Panc1 (cell line): ENCODE measurements at regions not wholly inside any gene's neighbourhood (a gene's known extent, or its start where the extent isn't known, plus 50 kb on each side); places are given as distances from the start of the nearest gene placed in this dataset.
"Not testable (repeated sequence)": the region's sequence is repeated elsewhere in the genome, so short reads cannot be mapped to it uniquely, and the experiment has no call there.

Experiments
- ATAC-seq: fragments of 200-7000 bp; cut with Tn5 transposase; 2 replicates; pipeline ENCODE4 v1.9.1; 2020; ENCODE audit warnings: mild to moderate bottlenecking, moderate library complexity
- BruUV-seq: library from RNA; stranded (reverse); fragments of 400-500 nt; replicated peaks from 2 replicates; lab custom pipeline; 2021; lab: Mats Ljungman, UMichigan
- CTCF ChIA-PET: fragments of 300-600 bp; sonication (Branson Sonifier 250); formaldehyde crosslinking; loops from one replicate; lab custom pipeline; 2022; ENCODE audit warnings: antibody characterized with exemption; lab: Charles Lee
- POLR2A ChIA-PET: fragments of 300-600 bp; sonication (Branson Sonifier 250); formaldehyde crosslinking; loops from one replicate; lab custom pipeline; 2022; ENCODE audit warnings: antibody characterized with exemption; lab: Charles Lee
- DNase-seq: peaks from one replicate; pipeline ENCODE4 v3.0.0-alpha.2; 2010; ENCODE audit warnings: low read depth, low spot score
- H3K27ac ChIP-seq: 2 replicates; pipeline ENCODE4 v1.5.1; 2011; ENCODE audit warnings: mild to moderate bottlenecking, low read length, inconsistent platforms
- H3K27me3 ChIP-seq: fragments of 200-500 bp; sonication (Bioruptor generic); 2 replicates; pipeline ENCODE4 v1.6.0; 2014; ENCODE audit warnings: low read length, inconsistent platforms; ENCODE audit not compliant: control insufficient read depth, insufficient read depth
- H3K36me3 ChIP-seq: fragments of 200-500 bp; sonication (Bioruptor generic); 2 replicates; pipeline ENCODE4 v1.5.1; 2014; ENCODE audit warnings: inconsistent platforms, mild to moderate bottlenecking, low read length, moderate library complexity; ENCODE audit not compliant: control insufficient read depth, insufficient read depth
- H3K4me1 ChIP-seq: 2 replicates; pipeline ENCODE4 v1.5.1; 2011; ENCODE audit warnings: inconsistent platforms, mild to moderate bottlenecking, low read length, moderate library complexity; ENCODE audit not compliant: control insufficient read depth, insufficient read depth
- H3K4me3 ChIP-seq, 2 experiments: 2 replicates each; pipeline ENCODE4 v1.5.1; 2011 to 2012; ENCODE audit warnings: low read depth in 2 of 2, low read length in 2 of 2, mild to moderate bottlenecking in 2 of 2, inconsistent platforms in 1 of 2, moderate library complexity in 1 of 2
- H3K9me3 ChIP-seq: fragments of 200-500 bp; sonication (Bioruptor generic); 2 replicates; pipeline ENCODE4 v1.5.1; 2014; ENCODE audit warnings: low read depth, mild to moderate bottlenecking, inconsistent platforms, low read length, moderate library complexity; ENCODE audit not compliant: control insufficient read depth, insufficient read depth
- REST ChIP-seq, 2 experiments: IDR thresholded peaks; 2 replicates each; pipeline ENCODE4 v1.6.1; 2011 to 2012; ENCODE audit warnings: low read depth in 2 of 2, control low read depth in 1 of 2, low read length in 1 of 2, mild to moderate bottlenecking in 1 of 2, moderate library complexity in 1 of 2; ENCODE audit not compliant: insufficient read depth in 1 of 2
- SIN3A ChIP-seq: IDR thresholded peaks from 2 replicates; pipeline ENCODE4 v1.6.1; 2012; ENCODE audit warnings: low read depth, mild to moderate bottlenecking, low read length, moderate library complexity, borderline replicate concordance; ENCODE audit not compliant: insufficient read depth
- TCF7L2 ChIP-seq: IDR thresholded peaks from 2 replicates; pipeline ENCODE4 v1.6.1; 2011; ENCODE audit warnings: mild to moderate bottlenecking, low read depth, low read length, inconsistent platforms
- in situ Hi-C: cut with HindIII; loops from 2 replicates; pipeline ENCODE4 v1.10.0; 2016; ENCODE audit warnings: low sequenced_read_pairs, low pct_unique_long_range_greater_than_20kb
- intact Hi-C: fragments of 100-400 bp; cut with micrococcal nuclease; formaldehyde crosslinking; loops from one replicate; pipeline ENCODE4 v1.10.0; 2022; ENCODE audit not compliant: unreplicated experiment

GRCh38 chr5:112522891-112523673 is 104.0 kb upstream of the EPB41L4A start:
- POLR2A ChIA-PET, BruUV-seq, intact Hi-C loops, H3K4me3 ChIP-seq, DNase-seq, H3K27ac ChIP-seq, H3K27me3 ChIP-seq, CTCF ChIA-PET, H3K4me1 ChIP-seq, ATAC-seq, H3K36me3 ChIP-seq, H3K9me3 ChIP-seq, in situ Hi-C loops: not testable (repeated sequence)

DNA sequence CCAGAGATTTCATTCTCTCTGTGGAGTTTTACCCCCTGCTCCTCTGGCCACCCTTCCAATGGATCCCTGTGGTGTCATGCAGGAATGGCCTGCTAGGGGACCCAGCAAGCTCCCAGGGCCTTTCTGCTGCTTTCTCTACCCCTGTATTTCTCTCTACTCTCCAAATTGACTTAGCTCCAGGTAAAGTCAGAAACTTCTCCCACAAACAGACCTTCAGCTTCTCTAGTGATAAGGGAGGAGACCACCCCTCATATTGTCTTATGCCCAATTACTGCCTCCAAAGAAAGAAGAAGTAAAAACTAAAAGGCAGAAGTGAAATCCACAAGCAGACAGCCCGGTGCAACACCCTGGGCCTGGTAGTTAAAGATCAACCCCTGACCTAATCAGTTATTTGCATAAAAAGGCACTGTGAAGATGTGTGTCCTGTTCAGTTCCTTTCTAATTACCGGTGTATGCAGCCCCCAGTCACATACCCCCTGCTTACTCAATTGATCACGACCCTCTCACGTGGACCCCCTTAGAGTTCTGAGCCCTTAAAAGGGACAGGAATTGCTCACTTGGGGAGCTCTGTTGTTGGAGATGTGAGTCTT is 104.7 kb upstream of the EPB41L4A start:
- H3K36me3 ChIP-seq, H3K9me3 ChIP-seq, in situ Hi-C loops, BruUV-seq, DNase-seq, ATAC-seq, POLR2A ChIA-PET, intact Hi-C loops, H3K4me1 ChIP-seq, H3K27me3 ChIP-seq, H3K4me3 ChIP-seq, H3K27ac ChIP-seq: not testable (repeated sequence)
- CTCF ChIA-PET, result interaction anchor here (0.5 kb wide), 1 partner anchor 82 kb away, joined by 4 read pairs; no protein-coding TSS in a partner anchor

DNA sequence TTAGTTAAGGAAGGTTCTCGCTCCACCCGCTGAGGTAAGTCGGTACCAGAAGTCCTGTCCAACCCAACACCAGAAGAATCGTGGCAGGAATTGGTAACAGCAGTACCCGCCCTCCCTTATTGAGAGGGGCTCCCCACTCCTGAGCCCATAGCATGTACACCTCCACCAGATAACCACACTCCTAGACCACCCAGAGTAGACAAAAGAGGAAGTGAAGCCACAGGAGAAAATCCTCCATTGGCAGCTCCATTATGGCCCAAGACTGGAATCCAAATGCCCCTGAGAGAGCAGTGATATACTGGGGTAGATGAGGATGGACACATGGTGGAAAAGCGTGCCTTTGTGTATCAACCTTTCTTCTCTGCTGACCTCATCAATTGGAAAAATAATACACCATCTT is 106.1 kb upstream of the EPB41L4A start:
- intact Hi-C loops, result no loop called here
- in situ Hi-C loops, result no loop called here
- Histone ChIP-seq H3K4me1 (no peaks in the 10 kb centered on the region), H3K36me3 (no peaks in the 10 kb centered on the region), H3K27me3 (no peaks in the 10 kb centered on the region), H3K4me3 (no peak overlapping the region), H3K27ac (no peak overlapping the region), H3K9me3 (no peaks in the 10 kb centered on the region)
- POLR2A ChIA-PET, result no interaction called here
- DNase-seq, result no peak
- TF ChIP-seq SIN3A, result no peak
- no peak for TF ChIP-seq REST (IDR thresholded peaks at IDR 0.05; ENCODE audit: insufficient read depth in 1 of 2, low read depth in 2 of 2, low read length in 1 of 2)
- TF ChIP-seq TCF7L2, result no peak
- CTCF ChIA-PET, result no interaction called here
- ATAC-seq, result no peak
- BruUV-seq, result no TSS peak
